ENCODE measurements at regions not wholly inside any gene's neighbourhood (a gene's known extent, or its start where the extent isn't known, plus 50 kb on each side); places are given as distances from the start of the nearest gene placed in this dataset.

DNA sequence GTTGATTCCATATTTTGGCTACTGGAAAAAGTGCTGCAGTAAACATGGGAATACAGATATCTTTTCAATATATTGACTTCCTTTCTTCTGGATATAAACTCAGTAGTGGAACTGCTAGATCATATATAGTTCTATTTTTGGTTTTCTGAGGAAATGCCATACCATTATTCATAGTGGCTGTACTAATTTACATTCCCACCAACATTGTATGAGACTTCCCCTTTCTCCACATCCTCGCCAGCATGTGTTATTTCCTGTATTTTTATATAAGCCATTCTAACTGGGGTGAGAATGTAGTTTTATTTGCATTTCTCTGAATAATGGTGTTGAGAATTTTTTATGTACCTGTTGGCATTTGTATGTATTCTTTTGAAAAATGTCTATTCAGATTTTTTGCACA, 385.2 kb downstream of the NUF2 start:
- TF ChIP-seq, protein P1, sequence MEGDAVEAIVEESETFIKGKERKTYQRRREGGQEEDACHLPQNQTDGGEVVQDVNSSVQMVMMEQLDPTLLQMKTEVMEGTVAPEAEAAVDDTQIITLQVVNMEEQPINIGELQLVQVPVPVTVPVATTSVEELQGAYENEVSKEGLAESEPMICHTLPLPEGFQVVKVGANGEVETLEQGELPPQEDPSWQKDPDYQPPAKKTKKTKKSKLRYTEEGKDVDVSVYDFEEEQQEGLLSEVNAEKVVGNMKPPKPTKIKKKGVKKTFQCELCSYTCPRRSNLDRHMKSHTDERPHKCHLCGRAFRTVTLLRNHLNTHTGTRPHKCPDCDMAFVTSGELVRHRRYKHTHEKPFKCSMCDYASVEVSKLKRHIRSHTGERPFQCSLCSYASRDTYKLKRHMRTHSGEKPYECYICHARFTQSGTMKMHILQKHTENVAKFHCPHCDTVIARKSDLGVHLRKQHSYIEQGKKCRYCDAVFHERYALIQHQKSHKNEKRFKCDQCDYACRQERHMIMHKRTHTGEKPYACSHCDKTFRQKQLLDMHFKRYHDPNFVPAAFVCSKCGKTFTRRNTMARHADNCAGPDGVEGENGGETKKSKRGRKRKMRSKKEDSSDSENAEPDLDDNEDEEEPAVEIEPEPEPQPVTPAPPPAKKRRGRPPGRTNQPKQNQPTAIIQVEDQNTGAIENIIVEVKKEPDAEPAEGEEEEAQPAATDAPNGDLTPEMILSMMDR (IDR thresholded peaks at IDR 0.05), result no peak
- TF ChIP-seq POLR2A (IDR thresholded peaks at IDR 0.05), result no peak
